Suprapubic skin (tissue), 4 donors: ENCODE measurements at regions not wholly inside any gene's neighbourhood (a gene's known extent, or its start where the extent isn't known, plus 50 kb on each side); places are given as distances from the start of the nearest gene placed in this dataset.

Experiments used
- EP300 ChIP-seq: sonication (generic); formaldehyde crosslinking; IDR thresholded peaks from one replicate; pipeline ENCODE4 v1.6.1; 2017; ENCODE audit warnings: antibody characterized with exemption
- POLR2A ChIP-seq, 2 donors: fragments of 450-650 bp; IDR thresholded peaks; one replicate each; pipeline ENCODE4 v1.6.1; 2017; ENCODE audit warnings: antibody characterized with exemption in 2 of 2, mild to moderate bottlenecking in 2 of 2, moderate library complexity in 2 of 2
- POLR2AphosphoS5 ChIP-seq, 3 donors: sonication (generic); formaldehyde crosslinking; IDR thresholded peaks; one replicate each; pipeline ENCODE4 v1.6.1; 2017; ENCODE audit warnings: antibody characterized with exemption in 3 of 3
- TF ChIP-seq, protein P1 (sequence below), 2 donors: fragments of 200-600 bp in 1 of 2; fragments of 450-650 bp in 1 of 2; sonication (generic) in 1 of 2; IDR thresholded peaks; one replicate each; pipeline ENCODE4 v1.5.1; 2016 to 2019; ENCODE audit warnings: antibody characterized with exemption in 2 of 2, mild to moderate bottlenecking in 1 of 2, moderate library complexity in 1 of 2

DNA sequence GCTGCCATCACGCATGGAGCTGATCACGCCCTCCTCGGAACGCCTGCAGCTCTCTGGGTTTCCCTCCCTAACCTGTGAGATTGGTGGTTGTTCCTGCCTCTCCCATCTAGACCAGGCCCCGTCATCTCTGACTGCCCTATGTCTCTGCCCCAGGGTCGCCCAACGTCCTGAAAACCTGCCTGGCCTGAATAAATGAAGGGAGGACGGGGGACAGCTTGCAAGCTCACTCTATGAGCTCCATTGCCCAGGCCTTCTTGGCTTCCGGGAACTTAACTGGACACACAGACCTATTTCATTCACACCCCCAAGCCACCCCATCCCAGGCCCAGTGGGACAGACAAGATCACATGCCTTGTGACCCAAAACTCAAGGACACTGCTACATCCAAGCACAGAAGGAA lies 274.2 kb downstream of the XXYLT1 start:
- TF ChIP-seq POLR2AphosphoS5 (IDR thresholded peaks at IDR 0.05): no peak
- TF ChIP-seq, protein P1, sequence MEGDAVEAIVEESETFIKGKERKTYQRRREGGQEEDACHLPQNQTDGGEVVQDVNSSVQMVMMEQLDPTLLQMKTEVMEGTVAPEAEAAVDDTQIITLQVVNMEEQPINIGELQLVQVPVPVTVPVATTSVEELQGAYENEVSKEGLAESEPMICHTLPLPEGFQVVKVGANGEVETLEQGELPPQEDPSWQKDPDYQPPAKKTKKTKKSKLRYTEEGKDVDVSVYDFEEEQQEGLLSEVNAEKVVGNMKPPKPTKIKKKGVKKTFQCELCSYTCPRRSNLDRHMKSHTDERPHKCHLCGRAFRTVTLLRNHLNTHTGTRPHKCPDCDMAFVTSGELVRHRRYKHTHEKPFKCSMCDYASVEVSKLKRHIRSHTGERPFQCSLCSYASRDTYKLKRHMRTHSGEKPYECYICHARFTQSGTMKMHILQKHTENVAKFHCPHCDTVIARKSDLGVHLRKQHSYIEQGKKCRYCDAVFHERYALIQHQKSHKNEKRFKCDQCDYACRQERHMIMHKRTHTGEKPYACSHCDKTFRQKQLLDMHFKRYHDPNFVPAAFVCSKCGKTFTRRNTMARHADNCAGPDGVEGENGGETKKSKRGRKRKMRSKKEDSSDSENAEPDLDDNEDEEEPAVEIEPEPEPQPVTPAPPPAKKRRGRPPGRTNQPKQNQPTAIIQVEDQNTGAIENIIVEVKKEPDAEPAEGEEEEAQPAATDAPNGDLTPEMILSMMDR (IDR thresholded peaks at IDR 0.05): no peak
- no peak for TF ChIP-seq POLR2A (IDR thresholded peaks at IDR 0.05)
- no peak for TF ChIP-seq EP300
